K562 (cell line): ENCODE measurements at regions not wholly inside any gene's neighbourhood (a gene's known extent, or its start where the extent isn't known, plus 50 kb on each side); places are given as distances from the start of the nearest gene placed in this dataset.

Source experiments
- ATAC-seq: fragments of 200-7000 bp; cut with Tn5 transposase; 3 replicates; pipeline ENCODE4 v1.9.1; 2020; ENCODE audit warnings: moderate library complexity
- BruUV-seq: library from RNA; stranded (reverse); fragments of 400-500 nt; replicated peaks from 2 replicates; lab custom pipeline; 2021; lab: Mats Ljungman, UMichigan
- CTCF ChIA-PET: fragments of 300-600 bp; formaldehyde crosslinking; extraction: SDS; loops from one replicate; lab custom pipeline; 2021; ENCODE audit warnings: low intra/inter-chr PET ratio; lab: Yijun Ruan, JAX
- POLR2A ChIA-PET: fragments of 300-600, 350-650 bp; sonication (Branson Sonifier 250); formaldehyde crosslinking; extraction: SDS; loops from one replicate; lab custom pipeline; 2021; ENCODE audit warnings: antibody characterized with exemption, inconsistent platforms; lab: Yijun Ruan, JAX
- DNase-seq, 4 experiments: peaks; one replicate each; pipeline versions ENCODE4 v3.0.0 to v3.0.0-alpha.2; 2011 to 2018; ENCODE audit warnings: low spot score in 3 of 4, mixed read lengths in 3 of 4; ENCODE audit errors: extremely low read depth in 1 of 4
- FAIRE-seq: peaks from 2 replicates; lab custom pipeline; 2011; peaks lifted over from hg19 to GRCh38; lab: Jason Lieb, UNC
- H2AFZ ChIP-seq: 2 replicates; pipeline ENCODE4 v1.6.0; 2011; ENCODE audit warnings: low read depth, low read length, control low read depth, inconsistent platforms
- H3K27ac ChIP-seq: fragments of 200-600 bp; 3 replicates; pipeline ENCODE4 v1.8.0; 2011; ENCODE audit warnings: low read depth, mild to moderate bottlenecking, control low read depth, inconsistent platforms, low read length, moderate library complexity, mixed read lengths; ENCODE audit errors: extremely low read depth
- H3K27me3 ChIP-seq, 2 experiments: fragments of 300-600 bp in 1 of 2; 2 replicates in 1 of 2; 3 replicates in 1 of 2; pipeline versions ENCODE4 v1.6.0 to v1.8.0; 2011; ENCODE audit warnings: inconsistent platforms in 2 of 2, low read length in 2 of 2, mild to moderate bottlenecking in 1 of 2, mixed read lengths in 1 of 2, moderate library complexity in 1 of 2; ENCODE audit not compliant: control insufficient read depth in 2 of 2, insufficient read depth in 2 of 2
- H3K36me3 ChIP-seq: fragments of 300-600 bp; 3 replicates; pipeline ENCODE4 v1.8.0; 2011; ENCODE audit warnings: mild to moderate bottlenecking, low read length, inconsistent platforms; ENCODE audit not compliant: control insufficient read depth, insufficient read depth
- H3K4me1 ChIP-seq, 2 experiments: fragments of 200-600 bp in 1 of 2; replicated peaks in 1 of 2; 2 replicates in 1 of 2; 3 replicates in 1 of 2; pipeline versions ENCODE4 v1.5.1 to v1.8.0; 2011; ENCODE audit warnings: inconsistent platforms in 2 of 2, low read length in 2 of 2, mild to moderate bottlenecking in 1 of 2, mixed read lengths in 1 of 2, moderate library complexity in 1 of 2; ENCODE audit not compliant: control insufficient read depth in 2 of 2, insufficient read depth in 2 of 2
- H3K4me2 ChIP-seq: 2 replicates; pipeline ENCODE4 v1.6.1; 2011; ENCODE audit warnings: low read length, control low read depth, inconsistent platforms, mixed read lengths; ENCODE audit not compliant: insufficient read depth
- H3K4me3 ChIP-seq: fragments of 200-600 bp; sonication (generic), shearing (Covaris generic); 2 replicates; pipeline ENCODE4 v1.5.1; 2016; ENCODE audit warnings: control low read depth, inconsistent platforms
- H3K79me2 ChIP-seq: fragments of 200-600 bp; 3 replicates; pipeline ENCODE4 v1.8.0; 2011; ENCODE audit warnings: low read length, inconsistent platforms; ENCODE audit not compliant: control insufficient read depth, insufficient read depth
- H3K9ac ChIP-seq, 2 experiments: 2 replicates each; pipeline versions ENCODE4 v1.6.0 to v1.6.1; 2011; ENCODE audit warnings: low read depth in 2 of 2, low read length in 2 of 2, control low read depth in 1 of 2, inconsistent platforms in 1 of 2, mild to moderate bottlenecking in 1 of 2, mixed read lengths in 1 of 2; ENCODE audit not compliant: insufficient read depth in 1 of 2
- H3K9me1 ChIP-seq: one replicate; pipeline ENCODE4 v1.6.0; 2011; ENCODE audit warnings: inconsistent platforms, mild to moderate bottlenecking, low read length, moderate library complexity; ENCODE audit not compliant: control insufficient read depth, insufficient read depth
- H3K9me3 ChIP-seq: replicated peaks from 2 replicates; pipeline ENCODE4 v1.5.1; 2011; ENCODE audit warnings: low read depth, low read length, inconsistent platforms; ENCODE audit not compliant: control insufficient read depth, insufficient read depth
- H4K20me1 ChIP-seq: replicated peaks from 2 replicates; pipeline ENCODE4 v1.6.1; 2011; ENCODE audit warnings: low read length, inconsistent platforms, mixed read lengths; ENCODE audit not compliant: control insufficient read depth, insufficient read depth
- FUS ChIP-seq: fragments of 200-400 bp; formaldehyde crosslinking; optimal IDR thresholded peaks from 2 replicates; pipeline ENCODE3; 2017; ENCODE audit warnings: low read depth, low read length
- HBP1 ChIP-seq: fragments of 450-650 bp; formaldehyde crosslinking; IDR thresholded peaks from 2 replicates; pipeline ENCODE4 v1.4.0; 2022; ENCODE audit warnings: missing genetic modification characterization
- KDM2B ChIP-seq: fragments of 250-450 bp; sonication (Bioruptor Pico); IDR thresholded peaks from 2 replicates; pipeline ENCODE4 v1.8.0; 2021; ENCODE audit warnings: mild to moderate bottlenecking, moderate library complexity
- NONO ChIP-seq, 2 experiments: fragments of 200-400 bp in 1 of 2; fragments of 450-650 bp in 1 of 2; formaldehyde crosslinking in 1 of 2; IDR thresholded peaks; 2 replicates each; pipeline ENCODE4 v1.6.1; 2017; ENCODE audit warnings: low read depth in 2 of 2, mild to moderate bottlenecking in 2 of 2, moderate library complexity in 2 of 2, low read length in 1 of 2
- NUFIP1 ChIP-seq: fragments of 450-650 bp; IDR thresholded peaks from 2 replicates; pipeline ENCODE4 v1.6.1; 2018; ENCODE audit not compliant: partially characterized antibody
- POLR2B ChIP-seq: fragments of 450-650 bp; IDR thresholded peaks from 2 replicates; pipeline ENCODE4 v1.6.1; 2018; ENCODE audit warnings: low read depth; ENCODE audit not compliant: partially characterized antibody
- SIN3B ChIP-seq: fragments of 450-650 bp; IDR thresholded peaks from 2 replicates; pipeline ENCODE4 v1.6.1; 2017; ENCODE audit warnings: low read depth, mild to moderate bottlenecking, moderate library complexity
- ZFP1 ChIP-seq: fragments of 450-650 bp; formaldehyde crosslinking; IDR thresholded peaks from 2 replicates; pipeline ENCODE4 v1.4.0; 2020; ENCODE audit warnings: mild to moderate bottlenecking, mixed read lengths
- ZNF57 ChIP-seq: fragments of 450-650 bp; formaldehyde crosslinking; IDR thresholded peaks from 2 replicates; pipeline ENCODE4 v1.4.0; 2020; ENCODE audit warnings: mild to moderate bottlenecking, moderate library complexity
- ZNF586 ChIP-seq: fragments of 450-650 bp; formaldehyde crosslinking; conservative IDR thresholded peaks from 2 replicates; pipeline ENCODE4 v1.4.0; 2020; ENCODE audit warnings: mild to moderate bottlenecking, moderate library complexity
- WGBS: fragments of 100-300 bp; shearing (Covaris generic); methylation state at CpG from one replicate; pipeline ENCODE4 v1.1.6; 2016; ENCODE audit warnings: low coverage, mixed read lengths; ENCODE audit not compliant: insufficient coverage; ENCODE audit errors: missing lambda C conversion rate; 5-methylcytosine and 5-hydroxymethylcytosine counted together
- in situ Hi-C: fragments of 300-500 bp; cut with MboI; formaldehyde crosslinking; loops from 4 replicates; pipeline ENCODE4 v1.15.0; 2018; ENCODE audit warnings: inconsistent platforms, mixed read lengths
- intact Hi-C: fragments of 100-400 bp; cut with micrococcal nuclease; formaldehyde crosslinking; loops from 2 replicates; pipeline ENCODE4 v1.14.2; 2022
- TF ChIP-seq, protein P1 (sequence below), 2 experiments: fragments of 450-650 bp; IDR thresholded peaks; 2 replicates each; pipeline ENCODE4 v1.6.1; 2016; ENCODE audit warnings: mild to moderate bottlenecking in 2 of 2, borderline replicate concordance in 1 of 2, low read depth in 1 of 2, moderate library complexity in 1 of 2
- TF ChIP-seq, protein P2 (sequence below): sonication (generic); formaldehyde crosslinking; IDR thresholded peaks from 2 replicates; pipeline ENCODE4 v1.8.0; 2022; ENCODE audit warnings: missing genetic modification reagents, mild to moderate bottlenecking, moderate library complexity, borderline replicate concordance

DNA sequence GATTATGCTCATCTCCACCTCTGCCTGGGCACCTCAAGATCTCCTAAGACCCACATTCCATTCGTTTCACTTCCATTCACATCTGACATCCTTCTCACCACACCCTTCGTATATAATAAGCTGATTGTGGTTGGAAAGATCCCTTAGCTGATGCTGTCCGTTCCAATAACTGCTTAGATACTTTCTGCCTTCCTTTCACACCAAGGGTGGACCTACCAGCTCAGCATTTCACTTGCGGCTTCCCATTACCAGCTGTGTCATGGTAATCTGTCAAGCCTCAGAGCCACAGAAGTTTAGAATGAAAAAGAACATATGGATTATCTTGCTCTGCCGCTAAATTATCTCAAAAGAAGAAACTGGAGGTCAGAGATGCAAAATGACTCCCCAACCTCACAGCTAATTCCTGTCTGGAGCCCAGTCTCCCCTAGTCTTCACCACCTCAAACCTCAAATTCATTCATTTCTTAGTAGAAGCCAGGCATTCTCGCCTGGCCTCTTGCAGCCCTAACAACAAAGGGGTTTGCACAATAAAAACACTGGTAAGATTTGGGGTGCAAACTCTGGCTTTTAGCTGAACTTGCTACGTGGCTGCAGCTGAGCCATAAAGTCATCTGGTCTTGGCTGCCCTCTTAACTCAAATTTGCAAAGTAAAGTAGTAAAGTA lies 182.8 kb upstream of the HS3ST3A1 start:
- H3K9ac ChIP-seq = no peak overlapping the region
- in situ Hi-C loops = no loop called here
- intact Hi-C loops = no loop called here
- no peaks in the 10 kb centered on the region for H3K9me3 ChIP-seq
- no peak overlapping the region for H3K4me2 ChIP-seq
- H3K79me2 ChIP-seq = no peaks in the 10 kb centered on the region
- no peaks in the 10 kb centered on the region for H3K9me1 ChIP-seq
- no peak overlapping the region for H2AFZ ChIP-seq
- 0% methylated on average over 7 of the region's 7 CpGs for WGBS
- H4K20me1 ChIP-seq = no peaks in the 10 kb centered on the region
- H3K27me3 ChIP-seq = no peaks in the 10 kb centered on the region
- CTCF ChIA-PET = no interaction called here
- H3K4me1 ChIP-seq = no peaks in the 10 kb centered on the region
- H3K4me3 ChIP-seq = no peak overlapping the region
- FAIRE-seq (no peak), DNase-seq (no peak), ATAC-seq (no peak)
- H3K27ac ChIP-seq = no peak overlapping the region
- POLR2A ChIA-PET = no interaction called here
- no TSS peak for BruUV-seq
- H3K36me3 ChIP-seq = no peaks in the 10 kb centered on the region
- TF ChIP-seq ZNF586 (CRISPR knock-in tag) = no peak
- TF ChIP-seq ZFP1 (CRISPR knock-in tag) = no peak
- TF ChIP-seq KDM2B (CRISPR knock-in tag) = no peak
- TF ChIP-seq, protein P1, sequence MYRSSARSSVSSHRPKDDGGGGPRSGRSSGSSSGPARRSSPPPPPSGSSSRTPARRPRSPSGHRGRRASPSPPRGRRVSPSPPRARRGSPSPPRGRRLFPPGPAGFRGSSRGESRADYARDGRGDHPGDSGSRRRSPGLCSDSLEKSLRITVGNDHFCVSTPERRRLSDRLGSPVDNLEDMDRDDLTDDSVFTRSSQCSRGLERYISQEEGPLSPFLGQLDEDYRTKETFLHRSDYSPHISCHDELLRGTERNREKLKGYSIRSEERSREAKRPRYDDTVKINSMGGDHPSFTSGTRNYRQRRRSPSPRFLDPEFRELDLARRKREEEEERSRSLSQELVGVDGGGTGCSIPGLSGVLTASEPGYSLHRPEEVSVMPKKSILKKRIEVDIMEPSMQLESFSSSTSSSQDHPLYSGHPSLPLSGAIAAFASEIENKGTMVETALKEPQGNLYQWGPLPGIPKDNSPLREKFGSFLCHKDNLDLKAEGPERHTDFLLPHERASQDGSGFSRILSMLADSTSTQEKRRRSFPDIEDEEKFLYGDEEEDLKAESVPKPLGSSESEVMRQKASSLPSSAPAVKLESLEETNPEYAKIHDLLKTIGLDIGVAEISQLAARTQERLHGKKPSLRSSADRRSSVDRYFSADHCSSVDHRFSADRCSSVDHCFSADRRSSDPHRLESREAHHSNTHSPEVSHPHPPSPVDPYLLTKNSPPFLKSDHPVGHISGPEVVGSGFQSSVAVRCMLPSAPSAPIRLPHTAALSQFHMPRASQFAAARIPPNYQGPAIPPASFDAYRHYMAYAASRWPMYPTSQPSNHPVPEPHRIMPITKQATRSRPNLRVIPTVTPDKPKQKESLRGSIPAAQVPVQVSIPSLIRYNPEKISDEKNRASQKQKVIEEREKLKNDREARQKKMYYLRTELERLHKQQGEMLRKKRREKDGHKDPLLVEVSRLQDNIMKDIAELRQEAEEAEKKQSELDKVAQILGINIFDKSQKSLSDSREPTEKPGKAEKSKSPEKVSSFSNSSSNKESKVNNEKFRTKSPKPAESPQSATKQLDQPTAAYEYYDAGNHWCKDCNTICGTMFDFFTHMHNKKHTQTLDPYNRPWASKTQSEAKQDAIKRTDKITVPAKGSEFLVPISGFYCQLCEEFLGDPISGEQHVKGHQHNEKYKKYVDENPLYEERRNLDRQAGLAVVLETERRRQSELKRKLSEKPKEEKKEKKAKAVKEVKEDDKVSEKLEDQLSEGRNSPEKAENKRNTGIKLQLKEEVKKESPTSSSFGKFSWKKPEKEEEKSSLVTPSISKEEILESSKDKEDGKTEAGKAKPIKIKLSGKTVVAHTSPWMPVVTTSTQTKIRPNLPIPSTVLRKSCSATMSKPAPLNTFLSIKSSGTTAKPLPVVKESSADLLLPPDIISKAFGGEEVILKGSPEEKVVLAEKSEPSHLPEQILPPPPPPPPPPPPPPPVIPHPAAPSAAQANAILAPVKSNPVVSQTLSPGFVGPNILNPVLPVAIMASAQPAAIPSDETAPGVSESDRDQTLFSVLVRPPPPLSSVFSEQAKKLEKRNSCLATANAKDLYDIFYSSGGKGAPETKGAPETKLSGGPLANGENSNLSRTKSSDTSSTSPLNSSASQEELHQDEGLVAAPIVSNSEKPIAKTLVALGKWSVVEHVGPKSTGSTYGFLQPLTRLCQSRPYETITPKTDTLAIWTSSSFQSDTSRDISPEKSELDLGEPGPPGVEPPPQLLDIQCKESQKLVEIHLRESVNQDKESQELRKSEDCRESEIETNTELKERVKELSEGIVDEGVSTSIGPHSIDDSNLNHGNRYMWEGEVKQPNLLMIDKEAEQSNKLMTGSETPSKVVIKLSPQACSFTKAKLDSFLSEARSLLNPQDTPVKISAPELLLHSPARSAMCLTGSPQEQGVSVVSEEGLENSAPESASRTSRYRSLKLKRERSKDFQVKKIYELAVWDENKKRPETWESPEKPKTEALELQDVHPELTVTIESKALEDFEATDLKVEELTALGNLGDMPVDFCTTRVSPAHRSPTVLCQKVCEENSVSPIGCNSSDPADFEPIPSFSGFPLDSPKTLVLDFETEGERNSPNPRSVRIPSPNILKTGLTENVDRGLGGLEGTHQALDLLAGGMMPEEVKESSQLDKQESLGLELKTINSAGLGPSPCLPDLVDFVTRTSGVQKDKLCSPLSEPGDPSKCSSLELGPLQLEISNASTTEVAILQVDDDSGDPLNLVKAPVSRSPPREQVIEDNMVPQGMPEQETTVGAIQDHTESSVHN (IDR thresholded peaks at IDR 0.05; ENCODE audit: borderline replicate concordance in 1 of 2, low read depth in 1 of 2) = no peak
- no peak for TF ChIP-seq NONO (IDR thresholded peaks at IDR 0.05; ENCODE audit: low read depth in 2 of 2, low read length in 1 of 2)
- no peak for TF ChIP-seq POLR2B
- TF ChIP-seq, protein P2, sequence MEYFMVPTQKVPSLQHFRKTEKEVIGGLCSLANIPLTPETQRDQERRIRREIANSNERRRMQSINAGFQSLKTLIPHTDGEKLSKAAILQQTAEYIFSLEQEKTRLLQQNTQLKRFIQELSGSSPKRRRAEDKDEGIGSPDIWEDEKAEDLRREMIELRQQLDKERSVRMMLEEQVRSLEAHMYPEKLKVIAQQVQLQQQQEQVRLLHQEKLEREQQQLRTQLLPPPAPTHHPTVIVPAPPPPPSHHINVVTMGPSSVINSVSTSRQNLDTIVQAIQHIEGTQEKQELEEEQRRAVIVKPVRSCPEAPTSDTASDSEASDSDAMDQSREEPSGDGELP (CRISPR knock-in tag) = no peak
- no peak for TF ChIP-seq NUFIP1
- no peak for TF ChIP-seq HBP1 (CRISPR knock-in tag)
- TF ChIP-seq SIN3B = no peak
- no peak for TF ChIP-seq FUS
- TF ChIP-seq ZNF57 (CRISPR knock-in tag) = no peak
